ENCODE measurements at regions not wholly inside any gene's neighbourhood (a gene's known extent, or its start where the extent isn't known, plus 50 kb on each side); places are given as distances from the start of the nearest gene placed in this dataset.
A peak's percentile ranks its signal among the peaks of the same experiment; 100 is the strongest.
"Not testable (repeated sequence)": the region's sequence is repeated elsewhere in the genome, so short reads cannot be mapped to it uniquely, and the experiment has no call there.

DNA sequence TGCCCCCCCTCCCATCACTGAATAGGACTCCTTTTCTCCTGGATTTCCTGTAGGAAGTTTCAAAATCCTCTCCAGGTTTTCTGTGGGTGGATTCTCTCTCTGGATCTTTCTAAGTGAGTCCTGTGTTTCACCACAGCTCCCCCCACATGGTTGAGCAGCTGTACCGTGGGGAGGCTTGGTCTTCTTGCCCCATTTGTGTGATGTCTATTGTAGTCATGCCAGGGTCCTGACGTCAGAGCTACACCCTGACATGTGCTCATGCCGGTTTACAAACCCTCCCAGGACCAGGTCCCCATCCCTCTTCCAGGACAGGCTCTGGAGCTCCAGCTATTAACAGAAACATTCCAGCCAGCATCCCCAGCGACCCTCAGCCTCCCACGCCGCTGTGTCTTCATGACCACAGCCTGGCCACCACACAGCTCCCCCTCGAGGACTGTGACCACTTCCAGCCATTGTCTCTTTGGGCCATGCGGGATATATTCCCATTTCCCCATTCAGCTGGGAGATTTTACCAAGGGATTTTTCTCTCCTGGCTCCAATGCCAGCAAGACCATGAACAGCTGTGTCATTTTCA, 331.6 kb downstream of the CACNA1B start:
- ATAC-seq, H3K27me3 Mint-ChIP-seq, H3K9me3 Mint-ChIP-seq, DNase-seq, H3K4me1 Mint-ChIP-seq, H3K4me3 Mint-ChIP-seq: not testable (repeated sequence)
- H3K27ac Mint-ChIP-seq = peak overlapping the region in 1 of 2 donors; percentile 3

- H3K27ac Mint-ChIP-seq, H3K4me1 Mint-ChIP-seq, DNase-seq, ATAC-seq, H3K27me3 Mint-ChIP-seq, H3K4me3 Mint-ChIP-seq, H3K9me3 Mint-ChIP-seq: not testable (repeated sequence)
These were observed 332.9 kb downstream of the CACNA1B start for GRCh38 chr9:138210388-138210986.

DNA sequence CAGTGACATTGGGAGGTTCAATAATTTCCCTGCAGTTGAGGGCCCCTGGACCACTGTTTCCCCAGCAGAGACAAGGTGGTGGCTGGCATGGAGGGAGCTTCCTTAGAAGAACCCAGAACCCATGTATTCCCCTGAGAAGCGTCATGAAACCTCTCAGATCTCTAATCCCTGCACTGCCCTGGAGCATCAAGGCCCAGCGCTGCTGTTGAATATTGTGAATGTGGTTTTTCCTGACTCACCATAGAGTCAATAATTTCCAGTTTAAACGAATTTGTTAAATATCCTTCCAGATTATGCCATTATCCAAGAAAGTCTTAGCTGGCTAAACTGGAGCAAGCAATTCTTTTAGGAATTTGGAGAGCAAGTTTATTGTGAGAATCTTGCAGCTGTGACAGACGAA, 333.5 kb downstream of the CACNA1B start:
- H3K27ac Mint-ChIP-seq, DNase-seq, H3K27me3 Mint-ChIP-seq, ATAC-seq, H3K4me1 Mint-ChIP-seq, H3K4me3 Mint-ChIP-seq, H3K9me3 Mint-ChIP-seq: not testable (repeated sequence)

DNA sequence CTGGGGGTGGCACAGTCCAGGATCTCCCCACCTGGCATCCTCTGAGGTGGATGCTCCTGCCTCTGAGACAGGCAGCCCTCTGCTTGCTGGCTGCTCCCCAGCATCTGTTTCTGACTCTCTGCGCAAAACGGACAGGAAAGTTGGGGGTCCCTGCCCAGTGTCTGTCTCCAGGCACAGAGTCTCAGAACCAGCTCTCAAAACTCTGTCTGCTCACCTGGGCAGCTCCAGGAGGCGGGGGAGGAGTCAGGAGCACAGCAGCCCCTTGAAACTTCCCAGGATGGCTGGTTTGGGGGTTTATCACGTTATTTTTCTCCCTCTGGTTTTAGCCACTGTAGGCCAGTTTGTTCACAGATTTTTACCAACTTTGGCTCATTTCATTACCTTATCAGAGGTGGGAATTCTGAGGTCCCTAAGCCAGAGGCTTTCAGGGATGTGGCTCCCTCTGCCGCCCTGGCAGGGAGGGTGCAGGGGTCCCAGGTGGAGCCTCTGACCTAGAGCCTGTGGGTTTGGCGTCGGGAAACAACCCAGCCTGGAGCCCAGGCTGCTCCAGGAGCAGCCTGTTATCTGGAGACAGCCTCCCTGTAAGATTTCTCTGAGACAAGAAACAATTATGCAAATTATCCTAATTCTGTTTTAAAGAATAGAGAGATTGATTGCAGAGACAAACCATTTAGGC, 334.1 kb downstream of the CACNA1B start:
- H3K4me1 Mint-ChIP-seq, DNase-seq, ATAC-seq, H3K27ac Mint-ChIP-seq, H3K9me3 Mint-ChIP-seq, H3K4me3 Mint-ChIP-seq, H3K27me3 Mint-ChIP-seq: not testable (repeated sequence)

GRCh38 chr9:138212811-138213210, 335.2 kb downstream of the CACNA1B start:
- ATAC-seq, H3K9me3 Mint-ChIP-seq, H3K4me3 Mint-ChIP-seq, H3K27me3 Mint-ChIP-seq, H3K27ac Mint-ChIP-seq, H3K4me1 Mint-ChIP-seq, DNase-seq: not testable (repeated sequence)

- not testable (repeated sequence) for H3K4me3 Mint-ChIP-seq, H3K4me1 Mint-ChIP-seq, DNase-seq, H3K27me3 Mint-ChIP-seq, H3K9me3 Mint-ChIP-seq, ATAC-seq, H3K27ac Mint-ChIP-seq
These were observed 336.2 kb downstream of the CACNA1B start for GRCh38 chr9:138213748-138214147.

- not testable (repeated sequence) for DNase-seq, H3K27me3 Mint-ChIP-seq, H3K27ac Mint-ChIP-seq, H3K4me1 Mint-ChIP-seq, ATAC-seq, H3K9me3 Mint-ChIP-seq, H3K4me3 Mint-ChIP-seq
These were observed 337.0 kb downstream of the CACNA1B start for GRCh38 chr9:138214548-138214947.

GRCh38 chr9:138215588-138215987, 338.0 kb downstream of the CACNA1B start:
- not testable (repeated sequence) for H3K4me1 Mint-ChIP-seq, H3K27me3 Mint-ChIP-seq, DNase-seq, H3K9me3 Mint-ChIP-seq, ATAC-seq, H3K4me3 Mint-ChIP-seq
- H3K27ac Mint-ChIP-seq = peak overlapping the region in 1 of 2 donors; percentile 74

DNA sequence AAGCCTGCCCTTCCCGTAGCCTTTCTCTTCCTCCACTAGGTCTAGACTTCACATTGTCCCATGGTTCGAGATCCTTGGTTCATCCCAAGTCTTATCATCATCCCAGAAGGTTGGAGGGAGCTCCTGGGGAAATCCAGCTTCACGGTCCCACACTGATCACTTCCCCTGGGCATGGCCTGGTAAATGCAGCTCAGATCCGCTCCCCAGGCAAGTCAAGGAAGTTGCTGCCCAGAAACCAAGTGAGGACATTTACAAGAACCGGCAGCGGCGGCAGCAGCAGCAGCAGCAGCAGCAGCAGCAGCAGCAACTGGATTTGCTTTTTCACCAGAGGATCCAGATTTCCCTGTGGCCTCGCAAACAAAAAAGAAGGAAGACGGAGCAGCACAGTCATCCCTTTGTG, 339.2 kb downstream of the CACNA1B start:
- not testable (repeated sequence) for H3K4me1 Mint-ChIP-seq, H3K27ac Mint-ChIP-seq, ATAC-seq, H3K27me3 Mint-ChIP-seq, DNase-seq, H3K4me3 Mint-ChIP-seq, H3K9me3 Mint-ChIP-seq

DNA sequence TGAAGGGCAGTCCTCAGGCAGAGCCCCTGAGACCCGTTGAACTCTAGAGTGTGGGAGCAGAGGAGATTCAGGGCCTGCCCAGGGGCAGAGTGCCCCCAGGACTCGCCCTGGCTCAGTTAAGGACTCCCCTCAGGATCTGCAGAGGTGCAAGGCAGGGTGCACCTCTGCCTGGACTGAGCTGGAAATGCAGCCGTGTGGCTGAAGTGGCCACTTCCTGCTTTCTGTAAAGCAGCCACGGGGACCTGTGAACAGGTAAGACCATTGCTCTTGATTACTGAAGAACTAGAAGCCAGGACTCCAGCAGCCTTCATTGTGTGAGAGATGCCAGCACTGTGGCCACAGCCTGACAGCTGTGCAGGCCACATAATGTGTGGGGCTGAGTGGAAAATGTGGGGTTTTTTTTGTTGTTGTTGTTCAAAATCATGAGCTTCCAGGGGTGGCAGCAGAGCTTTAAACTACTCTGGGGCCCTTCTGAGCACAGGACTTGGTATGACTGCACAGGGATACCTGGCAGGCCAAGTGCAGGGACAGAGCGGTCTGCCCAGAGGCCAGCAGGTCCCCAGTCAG, 339.8 kb downstream of the CACNA1B start:
- ATAC-seq, H3K9me3 Mint-ChIP-seq, H3K27ac Mint-ChIP-seq, H3K4me3 Mint-ChIP-seq, H3K4me1 Mint-ChIP-seq, H3K27me3 Mint-ChIP-seq, DNase-seq: not testable (repeated sequence)

DNA sequence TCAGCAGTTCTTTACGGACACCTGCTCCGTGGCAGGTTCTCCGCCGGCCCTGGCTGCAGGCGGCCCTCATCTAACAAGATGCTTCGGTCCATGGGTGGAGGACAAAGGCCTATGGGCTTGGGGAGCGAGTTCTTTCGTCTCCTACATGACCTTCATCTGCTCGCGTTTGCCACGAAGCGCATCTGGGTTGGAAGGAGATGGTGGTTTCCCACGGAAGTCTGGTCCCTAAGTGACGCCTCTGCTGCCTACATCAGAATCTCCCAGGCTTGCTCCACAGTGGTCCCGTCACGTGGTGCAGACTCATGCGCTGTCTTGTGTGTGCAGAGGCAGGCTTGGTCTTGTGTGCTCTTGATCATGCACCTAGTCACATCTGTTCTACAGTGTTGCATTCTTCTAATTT, 341.7 kb downstream of the CACNA1B start:
- H3K9me3 Mint-ChIP-seq, DNase-seq, H3K4me1 Mint-ChIP-seq, ATAC-seq, H3K27me3 Mint-ChIP-seq, H3K27ac Mint-ChIP-seq, H3K4me3 Mint-ChIP-seq: not testable (repeated sequence)

- H3K27me3 Mint-ChIP-seq, H3K4me3 Mint-ChIP-seq, H3K9me3 Mint-ChIP-seq, H3K27ac Mint-ChIP-seq, DNase-seq, H3K4me1 Mint-ChIP-seq: not testable (repeated sequence)
- ATAC-seq = peak; percentile 10
These were observed 344.0 kb downstream of the CACNA1B start for GRCh38 chr9:138221446-138222054.

DNA sequence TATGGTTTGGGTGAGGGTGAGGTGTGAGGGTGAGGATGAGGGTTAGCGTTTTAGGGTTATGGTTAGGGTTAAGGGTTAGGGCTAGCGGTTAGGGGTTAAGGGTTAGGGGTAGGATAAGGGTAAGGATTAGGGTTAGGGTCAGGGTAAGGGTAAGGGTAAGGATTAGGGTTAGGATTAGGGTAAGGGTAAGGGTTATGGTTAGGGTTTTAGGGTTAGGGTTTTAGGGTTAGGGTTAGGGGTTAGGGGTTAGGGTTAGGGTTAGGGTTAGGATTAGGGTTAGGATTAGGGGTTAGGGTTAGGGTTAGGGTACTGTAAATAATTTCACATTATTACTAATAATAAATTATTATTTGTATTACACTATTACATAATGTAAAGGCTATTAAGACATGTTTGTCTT, 359.5 kb downstream of the CACNA1B start:
- not testable (repeated sequence) for H3K27me3 Mint-ChIP-seq, H3K4me1 Mint-ChIP-seq, DNase-seq, ATAC-seq, H3K27ac Mint-ChIP-seq, H3K9me3 Mint-ChIP-seq, H3K4me3 Mint-ChIP-seq

DNA sequence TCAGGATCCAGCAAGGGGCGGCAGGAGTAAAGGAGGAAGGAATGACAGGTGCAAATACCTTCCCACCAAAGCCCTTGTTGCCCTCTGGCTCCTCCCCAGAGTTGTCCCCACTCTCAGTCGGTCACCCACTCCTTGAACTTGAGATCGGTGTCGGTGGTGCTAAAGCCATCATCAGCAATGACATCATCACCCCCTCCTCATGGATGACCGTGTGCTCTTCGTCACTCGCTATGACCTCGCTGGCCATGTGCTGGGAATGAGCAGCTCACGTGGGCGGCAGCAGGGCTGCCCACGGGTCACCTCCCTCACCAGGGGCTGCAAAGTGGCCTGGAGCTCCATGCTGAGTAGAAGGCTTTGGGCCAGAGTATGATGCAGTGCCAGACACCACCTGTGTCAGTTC, 405.3 kb downstream of the CACNA1B start:
- not testable (repeated sequence) for H3K9me3 Mint-ChIP-seq, H3K4me1 Mint-ChIP-seq, H3K4me3 Mint-ChIP-seq, H3K27me3 Mint-ChIP-seq, H3K27ac Mint-ChIP-seq, DNase-seq, ATAC-seq
